Mammary epithelial cell (primary cell): ENCODE measurements at regions not wholly inside any gene's neighbourhood (a gene's known extent, or its start where the extent isn't known, plus 50 kb on each side); places are given as distances from the start of the nearest gene placed in this dataset.

ENCODE experiments used
- EZH2 ChIP-seq: IDR thresholded peaks from 2 replicates; pipeline ENCODE4 v1.6.1; 2012; ENCODE audit warnings: low read length, inconsistent platforms, borderline replicate concordance
- TF ChIP-seq, protein P1 (sequence below), 2 donors: IDR thresholded peaks in 1 of 2; conservative IDR thresholded peaks in 1 of 2; 2 replicates each; pipeline ENCODE4 v1.5.1; 2011 to 2012; ENCODE audit warnings: inconsistent platforms in 2 of 2, low read length in 2 of 2, mild to moderate bottlenecking in 2 of 2, control low read depth in 1 of 2, low read depth in 1 of 2; ENCODE audit not compliant: insufficient read depth in 1 of 2; ENCODE audit errors: extremely low read depth in 1 of 2

DNA sequence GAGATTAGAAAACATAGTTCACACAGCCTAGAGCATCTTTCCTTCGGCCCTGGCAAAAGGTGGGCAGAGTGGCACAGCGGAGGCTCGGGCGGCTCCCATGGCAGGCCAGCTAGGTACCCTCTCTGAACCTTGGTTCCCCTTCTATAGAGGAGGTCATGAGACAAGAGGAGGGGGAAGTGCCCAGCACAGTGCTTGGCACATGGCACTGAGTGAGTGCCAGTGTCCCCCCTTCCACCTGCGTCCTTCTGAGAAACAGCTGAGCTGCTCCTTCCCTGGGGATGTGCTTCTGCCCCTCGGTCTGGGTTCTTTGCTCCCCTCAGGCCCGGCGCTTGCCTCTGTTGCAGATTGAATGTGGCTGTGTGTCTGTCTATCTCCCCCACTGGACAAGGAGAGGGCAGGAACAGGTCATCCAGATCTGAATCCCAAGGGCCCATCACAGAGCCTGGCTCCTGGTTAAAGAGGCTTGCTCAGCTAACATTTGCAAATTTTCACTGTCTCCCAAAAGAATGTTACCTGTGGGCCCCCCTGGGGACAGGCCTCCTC lies 165.6 kb downstream of the USP12 start:
- TF ChIP-seq, protein P1, sequence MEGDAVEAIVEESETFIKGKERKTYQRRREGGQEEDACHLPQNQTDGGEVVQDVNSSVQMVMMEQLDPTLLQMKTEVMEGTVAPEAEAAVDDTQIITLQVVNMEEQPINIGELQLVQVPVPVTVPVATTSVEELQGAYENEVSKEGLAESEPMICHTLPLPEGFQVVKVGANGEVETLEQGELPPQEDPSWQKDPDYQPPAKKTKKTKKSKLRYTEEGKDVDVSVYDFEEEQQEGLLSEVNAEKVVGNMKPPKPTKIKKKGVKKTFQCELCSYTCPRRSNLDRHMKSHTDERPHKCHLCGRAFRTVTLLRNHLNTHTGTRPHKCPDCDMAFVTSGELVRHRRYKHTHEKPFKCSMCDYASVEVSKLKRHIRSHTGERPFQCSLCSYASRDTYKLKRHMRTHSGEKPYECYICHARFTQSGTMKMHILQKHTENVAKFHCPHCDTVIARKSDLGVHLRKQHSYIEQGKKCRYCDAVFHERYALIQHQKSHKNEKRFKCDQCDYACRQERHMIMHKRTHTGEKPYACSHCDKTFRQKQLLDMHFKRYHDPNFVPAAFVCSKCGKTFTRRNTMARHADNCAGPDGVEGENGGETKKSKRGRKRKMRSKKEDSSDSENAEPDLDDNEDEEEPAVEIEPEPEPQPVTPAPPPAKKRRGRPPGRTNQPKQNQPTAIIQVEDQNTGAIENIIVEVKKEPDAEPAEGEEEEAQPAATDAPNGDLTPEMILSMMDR (conservative IDR thresholded peaks at IDR 0.05 in 1 of 2, IDR thresholded peaks at IDR 0.05 in 1 of 2; ENCODE audit: extremely low read depth in 1 of 2, insufficient read depth in 1 of 2, low read depth in 1 of 2, low read length in 2 of 2): no peak
- TF ChIP-seq EZH2: no peak
